IMR-90 (cell line): ENCODE measurements at regions not wholly inside any gene's neighbourhood (a gene's known extent, or its start where the extent isn't known, plus 50 kb on each side); places are given as distances from the start of the nearest gene placed in this dataset.

Source experiments
- ATAC-seq: fragments of 200-7000 bp; cut with Tn5 transposase; 2 replicates; pipeline ENCODE4 v1.9.1; 2020; ENCODE audit warnings: low read depth, mild to moderate bottlenecking, moderate library complexity
- BruUV-seq: library from RNA; stranded (reverse); fragments of 400-500 nt; replicated peaks from 2 replicates; lab custom pipeline; 2021; lab: Mats Ljungman, UMichigan
- CTCF ChIA-PET: fragments of 300-600 bp; formaldehyde crosslinking; extraction: SDS; loops from one replicate; lab custom pipeline; 2021; ENCODE audit warnings: antibody characterized with exemption; lab: Yijun Ruan, JAX
- POLR2A ChIA-PET: fragments of 300-600 bp; sonication (Branson Sonifier 250); formaldehyde crosslinking; loops from one replicate; lab custom pipeline; 2022; ENCODE audit warnings: antibody characterized with exemption; ENCODE audit not compliant: unreplicated experiment; lab: Charles Lee
- DNase-seq: peaks from one replicate; pipeline ENCODE4 v3.0.0; 2013
- H2AFZ ChIP-seq: replicated peaks from 2 replicates; pipeline ENCODE3; 2013; ENCODE audit warnings: low read length, mild to moderate bottlenecking; ENCODE audit not compliant: poor library complexity
- H2AK5ac ChIP-seq: 2 replicates; pipeline ENCODE4 v1.6.1; 2013; ENCODE audit warnings: low read depth, low read length, inconsistent platforms
- H2AK9ac ChIP-seq: replicated peaks from 2 replicates; pipeline ENCODE3; 2013; ENCODE audit warnings: mild to moderate bottlenecking, low read depth, low read length, moderate library complexity; ENCODE audit not compliant: poor library complexity
- H2BK120ac ChIP-seq: 2 replicates; pipeline ENCODE4 v1.6.1; 2013; ENCODE audit warnings: low read depth, low read length, inconsistent platforms
- H2BK15ac ChIP-seq: 3 replicates; pipeline ENCODE4 v1.6.1; 2013; ENCODE audit warnings: low read depth, low read length, inconsistent platforms
- H2BK20ac ChIP-seq: 2 replicates; pipeline ENCODE4 v1.6.1; 2013; ENCODE audit warnings: low read depth, mild to moderate bottlenecking, inconsistent platforms, low read length, moderate library complexity
- H2BK5ac ChIP-seq: 2 replicates; pipeline ENCODE4 v1.6.1; 2013; ENCODE audit warnings: mild to moderate bottlenecking, low read depth, low read length, inconsistent platforms; ENCODE audit not compliant: poor library complexity, severe bottlenecking
- H3K14ac ChIP-seq: replicated peaks from 2 replicates; pipeline ENCODE4 v1.6.1; 2013; ENCODE audit warnings: low read depth, low read length, inconsistent platforms
- H3K18ac ChIP-seq: 2 replicates; pipeline ENCODE4 v1.6.1; 2013; ENCODE audit warnings: low read depth, low read length, control low read depth
- H3K23ac ChIP-seq: 2 replicates; pipeline ENCODE4 v1.6.1; 2013; ENCODE audit warnings: low read depth, low read length, inconsistent platforms
- H3K27ac ChIP-seq: 2 replicates; pipeline ENCODE4 v1.5.1; 2013; ENCODE audit warnings: mild to moderate bottlenecking, control low read depth, low read length; ENCODE audit not compliant: insufficient read depth
- H3K27me3 ChIP-seq: 2 replicates; pipeline ENCODE4 v1.6.1; 2013; ENCODE audit warnings: low read length; ENCODE audit not compliant: control insufficient read depth, insufficient read depth
- H3K36me3 ChIP-seq: 2 replicates; pipeline ENCODE4 v1.6.1; 2013; ENCODE audit warnings: low read length, mixed read lengths; ENCODE audit not compliant: control insufficient read depth, insufficient read depth
- H3K4ac ChIP-seq: 2 replicates; pipeline ENCODE4 v1.6.1; 2013; ENCODE audit warnings: low read depth, low read length, inconsistent platforms
- H3K4me1 ChIP-seq: 2 replicates; pipeline ENCODE4 v1.6.1; 2013; ENCODE audit warnings: low read length, mixed read lengths; ENCODE audit not compliant: control insufficient read depth, insufficient read depth
- H3K4me2 ChIP-seq: 2 replicates; pipeline ENCODE4 v1.6.1; 2013; ENCODE audit warnings: low read depth, mild to moderate bottlenecking, control low read depth, low read length, moderate library complexity
- H3K4me3 ChIP-seq: 2 replicates; pipeline ENCODE4 v1.5.1; 2013; ENCODE audit warnings: low read depth, mild to moderate bottlenecking, control low read depth, low read length, moderate library complexity; ENCODE audit not compliant: insufficient read depth
- H3K56ac ChIP-seq: 2 replicates; pipeline ENCODE4 v1.6.1; 2013; ENCODE audit warnings: low read length, inconsistent platforms; ENCODE audit not compliant: insufficient read depth; ENCODE audit errors: extremely low read depth
- H3K79me1 ChIP-seq, 2 experiments: 2 replicates each; pipeline ENCODE4 v1.6.1; 2013; ENCODE audit warnings: low read length in 2 of 2, inconsistent platforms in 1 of 2, low read depth in 1 of 2
- H3K9ac ChIP-seq: 2 replicates; pipeline ENCODE4 v1.6.1; 2013; ENCODE audit warnings: low read depth, low read length, control low read depth
- H3K9me1 ChIP-seq: 2 replicates; pipeline ENCODE4 v1.6.1; 2013; ENCODE audit warnings: low read length, inconsistent platforms; ENCODE audit not compliant: insufficient read depth
- H3K9me3 ChIP-seq: 2 replicates; pipeline ENCODE4 v1.6.1; 2013; ENCODE audit warnings: low read length; ENCODE audit not compliant: control insufficient read depth, insufficient read depth
- H4K20me1 ChIP-seq: 2 replicates; pipeline ENCODE4 v1.6.1; 2013; ENCODE audit warnings: low read length, inconsistent platforms; ENCODE audit not compliant: insufficient read depth
- H4K5ac ChIP-seq: 2 replicates; pipeline ENCODE4 v1.6.1; 2013; ENCODE audit warnings: mild to moderate bottlenecking, low read depth, low read length, control low read depth
- H4K8ac ChIP-seq, 2 experiments: 2 replicates each; pipeline ENCODE4 v1.6.1; 2013; ENCODE audit warnings: low read depth in 2 of 2, low read length in 2 of 2, control low read depth in 1 of 2, inconsistent platforms in 1 of 2
- H4K91ac ChIP-seq: 2 replicates; pipeline ENCODE4 v1.6.1; 2013; ENCODE audit warnings: low read depth, low read length, inconsistent platforms; ENCODE audit not compliant: insufficient read depth
- BHLHE40 ChIP-seq: fragments of 150-350 bp; IDR thresholded peaks from 2 replicates; pipeline ENCODE4 v1.6.1; 2016; ENCODE audit warnings: mild to moderate bottlenecking, low read depth, low read length
- CEBPB ChIP-seq: IDR thresholded peaks from 2 replicates; pipeline ENCODE4 v1.6.1; 2012; ENCODE audit warnings: low read depth, low read length, improper control_type of control experiment
- CHD1 ChIP-seq: IDR thresholded peaks from 2 replicates; pipeline ENCODE4 v1.6.1; 2012; ENCODE audit warnings: low read depth, low read length, improper control_type of control experiment
- CTCF ChIP-seq: conservative IDR thresholded peaks from 2 replicates; pipeline ENCODE4 v1.5.1; 2012; ENCODE audit warnings: mild to moderate bottlenecking, low read depth, low read length, improper control_type of control experiment
- ELK1 ChIP-seq: fragments of 150-350 bp; IDR thresholded peaks from 2 replicates; pipeline ENCODE4 v1.6.1; 2016; ENCODE audit warnings: low read depth, mild to moderate bottlenecking, low read length, moderate library complexity, borderline replicate concordance
- FOS ChIP-seq: fragments of 150-350 bp; IDR thresholded peaks from 2 replicates; pipeline ENCODE4 v1.6.1; 2016; ENCODE audit warnings: low read depth, low read length
- MAFK ChIP-seq: IDR thresholded peaks from 2 replicates; pipeline ENCODE4 v1.6.1; 2012; ENCODE audit warnings: low read depth, low read length, improper control_type of control experiment
- MAZ ChIP-seq: IDR thresholded peaks from 2 replicates; pipeline ENCODE4 v1.6.1; 2012; ENCODE audit warnings: low read depth, mild to moderate bottlenecking, low read length, improper control_type of control experiment, moderate library complexity, borderline replicate concordance
- MXI1 ChIP-seq: IDR thresholded peaks from 2 replicates; pipeline ENCODE4 v1.6.1; 2012; ENCODE audit warnings: low read depth, mild to moderate bottlenecking, low read length, moderate library complexity, borderline replicate concordance
- POLR2A ChIP-seq: IDR thresholded peaks from 2 replicates; pipeline ENCODE4 v1.6.1; 2012; ENCODE audit warnings: mild to moderate bottlenecking, low read depth, low read length
- RAD21 ChIP-seq: IDR thresholded peaks from 2 replicates; pipeline ENCODE4 v1.6.1; 2012; ENCODE audit warnings: low read length, improper control_type of control experiment
- RCOR1 ChIP-seq: IDR thresholded peaks from 2 replicates; pipeline ENCODE4 v1.6.1; 2012; ENCODE audit warnings: mild to moderate bottlenecking, low read length, improper control_type of control experiment; ENCODE audit not compliant: insufficient replicate concordance
- USF2 ChIP-seq: fragments of 150-350 bp; IDR thresholded peaks from 2 replicates; pipeline ENCODE4 v1.6.1; 2017; ENCODE audit warnings: mild to moderate bottlenecking, antibody characterized with exemption, low read length, low read depth
- WGBS, 2 experiments: methylation state at CpG; one replicate each; pipeline versions ENCODE4 v1.1.5 to v1.1.7; 2013; ENCODE audit warnings: missing lambda C conversion rate in 2 of 2; ENCODE audit not compliant: insufficient read length in 1 of 2; ENCODE audit errors: extremely low coverage in 2 of 2; 5-methylcytosine and 5-hydroxymethylcytosine counted together
- dilution Hi-C: fragments of 300-500 bp; cut with HindIII; formaldehyde crosslinking; loops from one replicate; pipeline ENCODE4 v1.14.3; 2018; ENCODE audit warnings: low sequenced_read_pairs; ENCODE audit not compliant: unreplicated experiment
- in situ Hi-C: fragments of 300-500 bp; cut with MboI; formaldehyde crosslinking; loops from 3 replicates; pipeline ENCODE4 v1.14.3; 2019; ENCODE audit warnings: low sequenced_read_pairs, inconsistent platforms, mixed read lengths
- intact Hi-C: fragments of 100-400 bp; cut with micrococcal nuclease; formaldehyde crosslinking; loops from 2 replicates; pipeline ENCODE4 v1.10.0; 2022

DNA sequence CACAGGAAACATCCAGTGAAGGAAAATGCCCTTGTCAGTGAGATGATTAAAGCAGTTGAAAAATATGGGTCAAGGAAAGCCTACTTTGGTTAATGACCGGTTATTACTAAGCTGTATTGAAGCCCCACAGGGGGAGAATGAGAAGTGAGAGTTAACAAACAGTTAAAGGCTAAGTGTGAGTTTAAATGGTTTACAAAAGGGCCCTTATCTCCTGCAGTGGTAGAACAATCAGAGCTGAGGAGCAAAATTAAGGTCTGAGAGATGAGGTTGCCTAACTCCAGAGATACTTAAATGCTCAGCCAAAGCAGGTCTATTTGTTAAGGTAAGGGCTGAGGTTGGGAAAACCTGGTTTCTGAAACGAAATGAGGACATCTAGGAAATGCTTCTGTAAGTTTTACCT, 75.1 kb upstream of the FER start:
- Histone ChIP-seq H3K4ac (no peak overlapping the region), H4K5ac (no peak overlapping the region), H3K4me3 (no peak overlapping the region), H4K20me1 (no peaks in the 10 kb centered on the region), H4K8ac (no peak overlapping the region), H3K14ac (no peak overlapping the region), H2AK9ac (no peak overlapping the region), H4K91ac (no peak overlapping the region), H2AK5ac (no peak overlapping the region), H2BK5ac (no peak overlapping the region), H3K9ac (no peak overlapping the region), H3K27me3 (peaks cover 4% of the 10 kb centered on the region; the same call in 1 of the 2 replicates), H3K79me1 (no peaks in the 10 kb centered on the region), H3K27ac (no peak overlapping the region), H3K36me3 (no peaks in the 10 kb centered on the region), H2BK120ac (no peak overlapping the region), H2BK20ac (no peak overlapping the region), H2BK15ac (no peak overlapping the region), H3K18ac (no peak overlapping the region), H3K9me3 (no peaks in the 10 kb centered on the region), H3K4me2 (no peak overlapping the region), H3K56ac (no peak overlapping the region), H3K4me1 (no peaks in the 10 kb centered on the region), H3K23ac (no peak overlapping the region), H2AFZ (no peak overlapping the region), H3K9me1 (no peaks in the 10 kb centered on the region)
- BruUV-seq: no TSS peak
- CTCF ChIA-PET: interaction anchor here (1.5 kb wide), 1 partner anchor 9 kb away, joined by 4 read pairs; no protein-coding TSS in a partner anchor
- WGBS, 2 experiments: 59% methylated on average over 2 of the region's 2 CpGs; no CpG with 5 or more reads in 1 of the 2 experiments
- in situ Hi-C loops: no loop called here
- TF ChIP-seq CTCF (no peak), RCOR1 (no peak), USF2 (no peak), ELK1 (no peak), RAD21 (no peak), POLR2A (no peak), CHD1 (no peak), MXI1 (no peak), FOS (no peak), BHLHE40 (no peak), MAZ (no peak), CEBPB (no peak), MAFK (no peak)
- no peak for DNase-seq
- no peak for ATAC-seq
- POLR2A ChIA-PET: no interaction called here
- dilution Hi-C loops: no loop called here
- intact Hi-C loops: no loop called here
